ENCODE measurements at regions not wholly inside any gene's neighbourhood (a gene's known extent, or its start where the extent isn't known, plus 50 kb on each side); places are given as distances from the start of the nearest gene placed in this dataset.

- no peak for TF ChIP-seq CTCF (conservative IDR thresholded peaks at IDR 0.05; ENCODE audit: low read length)
- no peak for TF ChIP-seq EZH2phosphoT487 (IDR thresholded peaks at IDR 0.05; ENCODE audit: borderline replicate concordance)
These were observed 131.0 kb upstream of the UMPS start for GRCh38 chr3:124599147-124599765.

All from Loucy (cell line).